Natural killer cell (primary cell): ENCODE measurements at regions not wholly inside any gene's neighbourhood (a gene's known extent, or its start where the extent isn't known, plus 50 kb on each side); places are given as distances from the start of the nearest gene placed in this dataset.

ENCODE experiments used
- ATAC-seq, 3 donors: fragments of 150-1000 bp in 2 of 3; fragments of 200-7000 bp in 1 of 3; cut with Tn5 transposase; 1 replicate in 1 of 3; 2 replicates in 2 of 3; pipeline ENCODE4 v1.10.0; 2021; ENCODE audit warnings: mild to moderate bottlenecking in 2 of 3, moderate library complexity in 2 of 3
- DNase-seq, 2 donors: peaks; one replicate each; pipeline versions ENCODE4 v3.0.0 to v3.0.0-alpha.2; 2013 to 2021; ENCODE audit warnings: mixed read lengths in 1 of 2
- H3K27ac ChIP-seq: one replicate; pipeline ENCODE4 v1.5.1; 2013; ENCODE audit warnings: mild to moderate bottlenecking, low read length
- H3K27me3 ChIP-seq: one replicate; pipeline ENCODE4 v1.6.1; 2013; ENCODE audit warnings: low read length; ENCODE audit not compliant: control insufficient read depth, insufficient read depth
- H3K36me3 ChIP-seq: one replicate; pipeline ENCODE4 v1.6.1; 2013; ENCODE audit warnings: low read length; ENCODE audit not compliant: control insufficient read depth, insufficient read depth
- H3K4me1 ChIP-seq: one replicate; pipeline ENCODE4 v1.6.1; 2013; ENCODE audit warnings: low read length; ENCODE audit not compliant: control insufficient read depth, insufficient read depth
- H3K4me3 ChIP-seq: one replicate; pipeline ENCODE4 v1.5.1; 2013; ENCODE audit warnings: low read length
- H3K9me3 ChIP-seq: one replicate; pipeline ENCODE4 v1.6.1; 2013; ENCODE audit warnings: low read length; ENCODE audit not compliant: control insufficient read depth, insufficient read depth
- H3K27ac Mint-ChIP-seq, 2 donors: one replicate each; pipeline ENCODE4 v1.8.0; 2022; ENCODE audit warnings: mild to moderate bottlenecking in 2 of 2, mixed read lengths in 2 of 2, moderate library complexity in 1 of 2
- H3K27me3 Mint-ChIP-seq, 2 donors: one replicate each; pipeline ENCODE4 v1.8.0; 2022; ENCODE audit warnings: low read depth in 2 of 2, mixed read lengths in 2 of 2
- H3K36me3 Mint-ChIP-seq: one replicate; pipeline ENCODE4 v1.8.0; 2022; ENCODE audit warnings: mixed read lengths
- H3K4me1 Mint-ChIP-seq, 2 donors: one replicate each; pipeline ENCODE4 v1.8.0; 2022; ENCODE audit warnings: mixed read lengths in 2 of 2
- H3K4me3 Mint-ChIP-seq: one replicate; pipeline ENCODE4 v1.8.0; 2022; ENCODE audit warnings: mild to moderate bottlenecking, moderate library complexity, mixed read lengths
- H3K9me3 Mint-ChIP-seq, 2 donors: one replicate each; pipeline ENCODE4 v1.8.0; 2022; ENCODE audit warnings: mixed read lengths in 2 of 2
- CTCF ChIP-seq: fragments of 200-600 bp; IDR thresholded peaks from one replicate; pipeline ENCODE4 v1.8.0; 2022; ENCODE audit warnings: antibody characterized with exemption
- WGBS: methylation state at CpG from one replicate; pipeline ENCODE4 v1.1.7; 2013; ENCODE audit warnings: missing lambda C conversion rate; ENCODE audit not compliant: insufficient coverage; 5-methylcytosine and 5-hydroxymethylcytosine counted together
- intact Hi-C: fragments of 100-400 bp; cut with micrococcal nuclease; formaldehyde crosslinking; loops from one replicate; pipeline ENCODE4 v1.14.2; 2022

DNA sequence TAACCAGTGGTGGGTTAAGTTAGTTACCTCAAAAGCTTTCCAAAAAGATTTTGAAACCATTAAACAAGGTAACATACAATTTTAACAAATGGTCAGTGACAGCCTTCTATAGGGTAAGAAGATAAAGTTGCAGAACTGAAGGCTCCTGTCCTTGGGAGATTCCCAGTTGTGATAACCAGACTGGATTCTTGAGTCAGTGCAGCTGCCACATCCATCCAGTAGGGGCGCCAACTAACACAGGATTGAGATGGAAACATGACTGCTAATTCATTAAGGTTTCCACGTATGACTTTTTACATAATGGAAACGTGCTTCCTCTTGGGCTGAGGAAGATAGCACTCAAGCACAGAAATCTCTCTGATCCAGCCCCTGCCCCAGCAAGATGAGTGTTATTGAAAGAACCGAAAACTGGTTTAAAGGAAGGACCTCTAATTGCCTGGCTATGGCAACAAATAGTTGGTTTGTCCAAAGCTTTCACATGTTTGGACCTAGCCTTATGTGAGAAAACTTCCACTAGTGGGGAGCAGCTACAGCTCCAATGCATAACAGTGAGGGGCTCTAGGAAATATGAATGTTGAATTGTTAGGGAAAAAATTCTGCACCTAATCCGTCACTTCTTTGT lies 269.8 kb upstream of the MYOCD start:
- intact Hi-C loops: no loop called here

GRCh38 chr17:12398441-12399051 lies 267.1 kb upstream of the MYOCD start:
- DNase-seq (no peak), ATAC-seq (no peak)
- H3K9me3 ChIP-seq: no peaks in the 10 kb centered on the region
- no peaks in the 10 kb centered on the region for H3K36me3 ChIP-seq
- Mint-ChIP-seq H3K4me1 (no peaks in the 10 kb centered on the region), H3K36me3 (no peaks in the 10 kb centered on the region), H3K27me3 (no peaks in the 10 kb centered on the region), H3K9me3 (peaks cover 9 to 19% of the 10 kb centered on the region in 2 donors), H3K4me3 (no peak overlapping the region), H3K27ac (no peak overlapping the region)
- no peak overlapping the region for H3K27ac ChIP-seq
- 76% methylated on average over 7 of the region's 8 CpGs for WGBS
- no peak for TF ChIP-seq CTCF
- H3K4me1 ChIP-seq: no peaks in the 10 kb centered on the region
- no peaks in the 10 kb centered on the region for H3K27me3 ChIP-seq
- intact Hi-C loops: no loop called here
- no peak overlapping the region for H3K4me3 ChIP-seq

More for the DNA sequence above, 269.8 kb upstream of the MYOCD start:
- WGBS: 60% methylated on average over 5 of the region's 5 CpGs
- H3K27me3 Mint-ChIP-seq: no peaks in the 10 kb centered on the region
- no peaks in the 10 kb centered on the region for H3K36me3 ChIP-seq
- H3K27ac Mint-ChIP-seq: no peak overlapping the region
- no peaks in the 10 kb centered on the region for H3K9me3 ChIP-seq
- no peaks in the 10 kb centered on the region for H3K4me1 Mint-ChIP-seq
- ATAC-seq (no peak), DNase-seq (no peak)
- H3K27ac ChIP-seq: no peak overlapping the region
- TF ChIP-seq CTCF: no peak
- H3K27me3 ChIP-seq: no peaks in the 10 kb centered on the region
- peaks cover 11 to 19% of the 10 kb centered on the region in 2 donors for H3K9me3 Mint-ChIP-seq
- H3K4me3 Mint-ChIP-seq: no peak overlapping the region
- no peak overlapping the region for H3K4me3 ChIP-seq
- H3K36me3 Mint-ChIP-seq: no peaks in the 10 kb centered on the region
- H3K4me1 ChIP-seq: no peaks in the 10 kb centered on the region

GRCh38 chr17:12402963-12403622 lies 262.6 kb upstream of the MYOCD start:
- Histone ChIP-seq H3K36me3 (no peaks in the 10 kb centered on the region), H3K9me3 (no peaks in the 10 kb centered on the region), H3K4me3 (no peak overlapping the region), H3K4me1 (no peaks in the 10 kb centered on the region), H3K27ac (no peak overlapping the region), H3K27me3 (no peaks in the 10 kb centered on the region)
- Mint-ChIP-seq H3K9me3 (peaks cover 6 to 9% of the 10 kb centered on the region in 2 donors), H3K27me3 (no peaks in the 10 kb centered on the region), H3K27ac (no peak overlapping the region), H3K36me3 (no peaks in the 10 kb centered on the region), H3K4me3 (no peak overlapping the region), H3K4me1 (no peaks in the 10 kb centered on the region)
- ATAC-seq (no peak), DNase-seq (no peak)
- WGBS: 71% methylated on average over 3 of the region's 5 CpGs
- TF ChIP-seq CTCF: no peak
- intact Hi-C loops: no loop called here
